ENCODE measurements at regions not wholly inside any gene's neighbourhood (a gene's known extent, or its start where the extent isn't known, plus 50 kb on each side); places are given as distances from the start of the nearest gene placed in this dataset.

DNA sequence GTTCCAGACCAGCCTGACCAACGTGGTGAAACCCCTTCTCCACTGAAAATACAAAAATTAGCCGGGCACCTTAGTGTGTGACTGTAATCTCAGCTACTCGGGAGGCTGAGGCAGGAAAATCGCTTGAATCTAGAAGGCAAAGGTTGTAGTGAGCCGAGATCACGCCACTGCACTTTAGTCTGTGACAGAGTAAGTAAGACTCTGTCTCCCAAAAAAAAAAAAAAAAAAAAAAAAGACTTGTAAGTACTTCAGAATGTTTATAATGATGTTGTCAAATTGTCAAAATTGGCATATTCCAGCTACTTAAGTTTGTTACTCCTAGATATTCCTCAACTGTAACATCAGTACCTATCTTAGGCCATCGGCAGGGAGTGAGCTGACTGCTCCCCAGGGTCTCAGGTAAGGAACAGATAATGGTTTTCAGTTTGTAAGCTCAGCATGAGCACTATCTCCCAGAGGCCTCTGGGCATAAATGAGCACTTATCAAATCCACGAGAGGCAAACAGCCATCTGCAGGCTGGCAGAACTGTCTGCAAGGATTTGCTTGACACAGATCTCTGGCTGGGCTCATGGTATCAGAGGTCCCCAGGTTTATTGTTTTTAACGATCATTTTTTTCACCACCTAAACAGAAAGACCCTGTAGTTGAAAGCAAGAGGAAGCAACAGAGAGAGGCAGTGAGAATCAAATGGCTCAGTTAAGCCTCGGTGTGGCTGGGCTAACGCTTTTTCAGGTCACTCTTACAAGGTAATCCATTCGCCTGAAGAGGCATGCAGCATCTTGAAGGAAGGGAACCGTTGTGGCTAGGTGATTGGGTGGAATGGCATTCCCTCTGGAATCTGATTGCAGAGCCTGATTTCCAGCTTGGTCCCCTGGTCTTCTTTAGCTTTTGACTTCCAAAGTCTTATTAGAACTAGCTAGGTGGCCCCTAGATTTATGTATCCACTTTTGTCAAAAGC is 115.9 kb downstream of the LY86 start:
- H3K27ac ChIP-seq (replicated peaks): peak overlapping the region; percentile 16
- H3K4me1 ChIP-seq: peaks cover 25% of the 10 kb centered on the region
- DNase-seq: no peak
- H3K36me3 ChIP-seq: no peaks in the 10 kb centered on the region
- no peaks in the 10 kb centered on the region for H3K27me3 ChIP-seq (ENCODE audit: low read depth)
- H3K9me3 ChIP-seq (replicated peaks): no peaks in the 10 kb centered on the region
- TF ChIP-seq, protein P1, sequence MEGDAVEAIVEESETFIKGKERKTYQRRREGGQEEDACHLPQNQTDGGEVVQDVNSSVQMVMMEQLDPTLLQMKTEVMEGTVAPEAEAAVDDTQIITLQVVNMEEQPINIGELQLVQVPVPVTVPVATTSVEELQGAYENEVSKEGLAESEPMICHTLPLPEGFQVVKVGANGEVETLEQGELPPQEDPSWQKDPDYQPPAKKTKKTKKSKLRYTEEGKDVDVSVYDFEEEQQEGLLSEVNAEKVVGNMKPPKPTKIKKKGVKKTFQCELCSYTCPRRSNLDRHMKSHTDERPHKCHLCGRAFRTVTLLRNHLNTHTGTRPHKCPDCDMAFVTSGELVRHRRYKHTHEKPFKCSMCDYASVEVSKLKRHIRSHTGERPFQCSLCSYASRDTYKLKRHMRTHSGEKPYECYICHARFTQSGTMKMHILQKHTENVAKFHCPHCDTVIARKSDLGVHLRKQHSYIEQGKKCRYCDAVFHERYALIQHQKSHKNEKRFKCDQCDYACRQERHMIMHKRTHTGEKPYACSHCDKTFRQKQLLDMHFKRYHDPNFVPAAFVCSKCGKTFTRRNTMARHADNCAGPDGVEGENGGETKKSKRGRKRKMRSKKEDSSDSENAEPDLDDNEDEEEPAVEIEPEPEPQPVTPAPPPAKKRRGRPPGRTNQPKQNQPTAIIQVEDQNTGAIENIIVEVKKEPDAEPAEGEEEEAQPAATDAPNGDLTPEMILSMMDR (IDR thresholded peaks at IDR 0.05; ENCODE audit: borderline replicate concordance): no peak
- H3K4me3 ChIP-seq: no peak overlapping the region
- intact Hi-C loops (cut with micrococcal nuclease): no loop called here

DNA sequence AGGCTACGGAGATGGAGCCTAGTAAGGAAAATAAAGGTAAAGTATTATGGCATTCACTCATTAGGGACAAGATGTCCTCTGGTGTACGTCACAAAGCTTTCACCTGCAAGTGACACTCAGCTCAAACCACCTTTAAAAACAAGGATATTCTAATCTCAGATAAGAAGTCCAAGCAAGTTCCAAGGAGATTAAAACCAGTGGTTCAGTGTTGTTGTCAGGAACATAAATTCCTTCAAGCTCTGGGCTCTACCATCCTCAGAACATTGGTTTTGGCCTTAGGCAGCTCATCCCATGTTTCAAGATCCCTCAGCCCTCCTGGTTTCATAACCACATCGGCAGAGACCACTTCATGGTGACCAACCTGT is 116.5 kb downstream of the LY86 start:
- H3K27ac ChIP-seq (replicated peaks): no peak overlapping the region
- H3K9me3 ChIP-seq (replicated peaks): no peaks in the 10 kb centered on the region
- TF ChIP-seq, protein P1 (IDR thresholded peaks at IDR 0.05; ENCODE audit: borderline replicate concordance): no peak
- peaks cover 18% of the 10 kb centered on the region for H3K4me1 ChIP-seq
- no peak for DNase-seq
- no peak overlapping the region for H3K4me3 ChIP-seq
- no peaks in the 10 kb centered on the region for H3K27me3 ChIP-seq (ENCODE audit: low read depth)
- intact Hi-C loops (cut with micrococcal nuclease): no loop called here
- H3K36me3 ChIP-seq: no peaks in the 10 kb centered on the region

DNA sequence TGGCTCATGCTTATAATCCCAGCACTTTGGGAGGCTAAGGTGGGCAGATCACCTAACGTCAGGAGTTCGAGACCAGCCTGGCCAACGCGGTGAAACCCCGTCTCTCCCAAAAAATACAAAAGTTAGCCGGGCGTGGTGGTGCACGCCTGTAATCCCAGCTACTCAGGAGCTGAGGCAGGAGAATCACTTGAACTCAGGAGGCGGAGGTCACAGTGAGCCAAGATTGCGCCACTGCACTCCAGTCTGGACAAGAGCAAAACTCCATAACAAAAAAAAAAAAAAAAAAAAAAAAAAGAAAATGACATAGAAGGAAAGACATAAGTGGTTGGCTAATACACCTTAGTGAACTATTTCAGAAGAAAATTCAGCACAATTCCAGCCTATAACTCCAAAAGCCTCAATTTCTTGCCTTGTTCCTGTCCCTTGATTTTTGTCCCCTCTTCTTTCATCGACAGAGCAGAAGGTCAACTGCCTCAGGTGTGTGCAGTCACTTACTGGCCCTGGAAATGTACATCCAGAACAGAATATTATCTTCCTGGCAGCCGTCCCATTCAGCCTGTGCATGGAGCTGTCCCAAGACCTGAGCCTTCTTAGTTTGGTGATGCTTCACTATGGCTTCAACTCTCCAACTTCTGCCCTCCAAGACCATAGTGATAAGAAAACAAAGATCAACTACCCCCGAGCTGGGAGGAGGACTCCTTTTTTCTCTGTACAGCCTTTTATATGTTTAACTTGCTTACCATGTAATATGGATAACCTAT is 117.6 kb downstream of the LY86 start:
- Histone ChIP-seq H3K4me1 (peaks cover 11% of the 10 kb centered on the region), H3K27me3 (ENCODE audit: low read depth) (no peaks in the 10 kb centered on the region), H3K36me3 (no peaks in the 10 kb centered on the region), H3K27ac (replicated peaks) (no peak overlapping the region), H3K9me3 (replicated peaks) (no peaks in the 10 kb centered on the region), H3K4me3 (no peak overlapping the region)
- intact Hi-C loops (cut with micrococcal nuclease): no loop called here
- TF ChIP-seq, protein P1 (IDR thresholded peaks at IDR 0.05; ENCODE audit: borderline replicate concordance): no peak
- DNase-seq: no peak

DNA sequence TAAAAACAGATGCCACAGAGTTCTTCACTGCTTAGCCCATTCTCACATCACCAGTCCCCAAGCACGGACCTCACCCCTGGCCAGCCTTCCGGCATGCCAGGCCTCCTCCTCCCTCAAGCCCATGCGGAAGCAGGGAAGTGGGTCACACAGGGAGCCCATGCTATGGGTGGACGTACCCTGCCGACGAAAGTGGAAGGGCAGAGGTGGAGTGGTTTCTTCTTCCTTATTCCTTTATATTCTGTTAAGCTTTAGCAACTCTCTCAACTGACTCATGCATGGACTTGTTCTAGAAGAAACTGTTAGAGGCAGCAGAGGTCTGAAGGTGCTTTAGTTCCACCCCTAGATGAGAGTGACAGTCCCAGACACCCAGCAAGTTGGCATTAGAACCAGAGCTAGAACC is 118.6 kb downstream of the LY86 start:
- intact Hi-C loops (cut with micrococcal nuclease): no loop called here
- Histone ChIP-seq H3K4me1 (peaks cover 12% of the 10 kb centered on the region), H3K27ac (replicated peaks) (no peak overlapping the region), H3K4me3 (no peak overlapping the region), H3K36me3 (no peaks in the 10 kb centered on the region), H3K9me3 (replicated peaks) (no peaks in the 10 kb centered on the region), H3K27me3 (ENCODE audit: low read depth) (no peaks in the 10 kb centered on the region)
- DNase-seq: no peak
- TF ChIP-seq, protein P1 (IDR thresholded peaks at IDR 0.05; ENCODE audit: borderline replicate concordance): no peak

DNA sequence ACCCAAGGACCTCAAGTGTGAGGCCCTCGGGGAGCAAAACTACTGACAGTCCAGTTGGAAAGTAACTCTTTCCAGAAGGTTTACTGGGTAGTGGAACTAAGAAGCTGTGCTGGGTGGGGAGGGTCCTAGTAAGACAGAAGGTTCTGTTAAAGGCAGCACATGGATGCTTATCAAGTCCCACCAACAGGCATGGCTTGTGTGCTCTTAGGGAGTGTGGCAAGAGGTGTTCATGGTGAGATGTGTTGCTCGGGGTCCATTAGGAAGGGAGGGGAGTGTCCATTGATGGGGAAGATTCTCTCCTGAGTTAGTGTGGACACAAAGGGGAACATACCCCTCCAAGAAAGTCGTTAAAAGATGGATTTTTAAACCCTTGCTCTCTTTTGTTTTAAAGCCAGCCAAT is 120.6 kb downstream of the LY86 start:
- TF ChIP-seq, protein P1 (IDR thresholded peaks at IDR 0.05; ENCODE audit: borderline replicate concordance): no peak
- H3K27ac ChIP-seq (replicated peaks): no peak overlapping the region
- intact Hi-C loops (cut with micrococcal nuclease): no loop called here

More for the DNA sequence above, 120.6 kb downstream of the LY86 start:
- H3K36me3 ChIP-seq: no peaks in the 10 kb centered on the region
- no peaks in the 10 kb centered on the region for H3K27me3 ChIP-seq (ENCODE audit: low read depth)
- no peak overlapping the region for H3K4me3 ChIP-seq
- no peak for DNase-seq
- H3K4me1 ChIP-seq: peaks cover 28% of the 10 kb centered on the region
- H3K9me3 ChIP-seq (replicated peaks): no peaks in the 10 kb centered on the region

Data from left ventricle myocardium inferior (tissue), 1 donor.